HepG2 (cell line): ENCODE measurements at regions not wholly inside any gene's neighbourhood (a gene's known extent, or its start where the extent isn't known, plus 50 kb on each side); places are given as distances from the start of the nearest gene placed in this dataset.

ENCODE experiments used
- ELF3 ChIP-seq: IDR thresholded peaks from 2 replicates; pipeline ENCODE4 v1.6.1; 2016; ENCODE audit warnings: missing genetic modification reagents, missing compliant biosample characterization
- FOXA3 ChIP-seq: IDR thresholded peaks from 2 replicates; pipeline ENCODE4 v1.6.1; 2016; ENCODE audit warnings: missing genetic modification reagents, missing compliant biosample characterization
- JDP2 ChIP-seq: sonication (generic); formaldehyde crosslinking; IDR thresholded peaks from 2 replicates; pipeline ENCODE4 v1.8.1; 2022; ENCODE audit warnings: missing genetic modification reagents, borderline replicate concordance
- MED1 ChIP-seq: sonication (generic); formaldehyde crosslinking; IDR thresholded peaks from 2 replicates; pipeline ENCODE4 v1.4.0; 2020; ENCODE audit warnings: missing genetic modification reagents
- MIXL1 ChIP-seq: IDR thresholded peaks from 2 replicates; pipeline ENCODE4 v1.6.1; 2016
- RARA ChIP-seq: IDR thresholded peaks from 2 replicates; pipeline ENCODE4 v1.6.1; 2016; ENCODE audit warnings: missing genetic modification reagents, missing compliant biosample characterization
- REPIN1 ChIP-seq: sonication (generic); formaldehyde crosslinking; IDR thresholded peaks from 2 replicates; pipeline ENCODE4 v1.8.0; 2022; ENCODE audit warnings: missing genetic modification reagents, low read depth, mild to moderate bottlenecking, borderline replicate concordance
- RXRB ChIP-seq: IDR thresholded peaks from 2 replicates; pipeline ENCODE4 v1.6.1; 2016; ENCODE audit warnings: borderline replicate concordance, missing genetic modification reagents, missing compliant biosample characterization
- TOPORS ChIP-seq: sonication (generic); formaldehyde crosslinking; IDR thresholded peaks from 2 replicates; pipeline ENCODE4 v1.8.0; 2023; ENCODE audit warnings: mild to moderate bottlenecking, missing genetic modification reagents
- ZBTB20 ChIP-seq: sonication (generic); formaldehyde crosslinking; IDR thresholded peaks from 2 replicates; pipeline ENCODE4 v1.8.1; 2023; ENCODE audit warnings: missing genetic modification reagents, low read depth, mild to moderate bottlenecking, borderline replicate concordance
- ZMYM3 ChIP-seq: sonication (generic); formaldehyde crosslinking; IDR thresholded peaks from 2 replicates; pipeline ENCODE4 v1.5.1; 2020; ENCODE audit warnings: mild to moderate bottlenecking, missing genetic modification reagents
- ZNF12 ChIP-seq: sonication (generic); formaldehyde crosslinking; IDR thresholded peaks from 2 replicates; pipeline ENCODE4 v1.5.0; 2020; ENCODE audit warnings: missing genetic modification reagents
- ZNF33A ChIP-seq: sonication (generic); formaldehyde crosslinking; IDR thresholded peaks from 2 replicates; pipeline ENCODE4 v1.5.1; 2020; ENCODE audit warnings: missing genetic modification reagents, mild to moderate bottlenecking, moderate library complexity, borderline replicate concordance
- TF ChIP-seq, protein P1 (sequence below): sonication (generic); formaldehyde crosslinking; IDR thresholded peaks from 2 replicates; pipeline ENCODE4 v1.8.1; 2023; ENCODE audit warnings: mild to moderate bottlenecking, missing genetic modification reagents
- TF ChIP-seq, protein P2 (sequence below): IDR thresholded peaks from 2 replicates; pipeline ENCODE4 v1.6.1; 2016; ENCODE audit warnings: missing genetic modification reagents, missing compliant biosample characterization
- TF ChIP-seq, protein P3 (sequence below): sonication (generic); formaldehyde crosslinking; IDR thresholded peaks from 2 replicates; pipeline ENCODE4 v1.4.0; 2020; ENCODE audit warnings: mild to moderate bottlenecking, missing genetic modification reagents
- TF ChIP-seq, protein P4 (sequence below): sonication (generic); formaldehyde crosslinking; IDR thresholded peaks from 2 replicates; pipeline ENCODE4 v1.4.0; 2020; ENCODE audit warnings: missing genetic modification reagents, mild to moderate bottlenecking, borderline replicate concordance
- TF ChIP-seq, protein P5 (sequence below): sonication (generic); formaldehyde crosslinking; IDR thresholded peaks from 2 replicates; pipeline ENCODE4 v1.4.0; 2020; ENCODE audit warnings: missing genetic modification reagents, borderline replicate concordance

DNA sequence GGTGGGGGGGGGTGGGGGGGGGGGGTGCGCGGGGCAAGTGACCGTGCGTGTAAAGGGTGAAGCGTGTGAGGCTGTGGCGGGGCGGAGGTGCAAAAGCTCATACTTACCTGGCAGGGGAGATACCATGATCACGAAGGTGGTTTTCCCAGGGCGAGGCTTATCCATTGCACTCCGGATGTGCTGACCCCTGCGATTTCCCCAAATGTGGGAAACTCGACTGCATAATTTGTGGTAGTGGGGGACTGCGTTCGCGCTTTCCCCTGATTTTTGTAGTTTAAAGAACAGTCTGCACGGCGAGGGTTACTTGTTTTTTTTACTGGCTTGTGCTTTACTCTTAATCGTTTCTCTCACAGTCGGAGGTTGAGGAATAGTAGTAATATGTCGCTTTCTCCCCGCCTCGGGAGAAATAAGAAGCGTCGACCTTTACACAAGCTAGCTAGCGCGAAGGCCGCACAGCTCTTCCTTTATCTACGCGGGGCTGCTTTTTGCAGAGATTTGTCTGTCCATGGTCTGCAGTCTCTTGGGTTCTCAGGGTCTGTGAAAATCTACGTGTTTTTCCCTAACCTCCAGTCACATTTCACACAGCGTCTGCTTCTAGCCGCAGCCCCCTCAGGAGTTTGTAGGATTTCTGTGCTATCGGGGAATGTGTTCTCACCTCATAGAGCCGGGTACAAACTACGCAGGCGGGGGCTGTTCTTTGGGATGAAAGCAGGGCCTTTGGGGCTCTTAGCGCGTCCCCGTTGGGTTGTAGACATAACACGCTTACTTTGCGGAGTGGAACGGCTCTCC, 148.1 kb upstream of the NOTCH2NLA start (continued):
- peak; percentile 45; the same call in 1 of the 2 replicates for TF ChIP-seq ELF3 (CRISPR knock-in tag)
- peak; percentile 65; the same call in 1 of the 2 replicates for TF ChIP-seq MIXL1 (CRISPR knock-in tag)
- TF ChIP-seq, protein P1, sequence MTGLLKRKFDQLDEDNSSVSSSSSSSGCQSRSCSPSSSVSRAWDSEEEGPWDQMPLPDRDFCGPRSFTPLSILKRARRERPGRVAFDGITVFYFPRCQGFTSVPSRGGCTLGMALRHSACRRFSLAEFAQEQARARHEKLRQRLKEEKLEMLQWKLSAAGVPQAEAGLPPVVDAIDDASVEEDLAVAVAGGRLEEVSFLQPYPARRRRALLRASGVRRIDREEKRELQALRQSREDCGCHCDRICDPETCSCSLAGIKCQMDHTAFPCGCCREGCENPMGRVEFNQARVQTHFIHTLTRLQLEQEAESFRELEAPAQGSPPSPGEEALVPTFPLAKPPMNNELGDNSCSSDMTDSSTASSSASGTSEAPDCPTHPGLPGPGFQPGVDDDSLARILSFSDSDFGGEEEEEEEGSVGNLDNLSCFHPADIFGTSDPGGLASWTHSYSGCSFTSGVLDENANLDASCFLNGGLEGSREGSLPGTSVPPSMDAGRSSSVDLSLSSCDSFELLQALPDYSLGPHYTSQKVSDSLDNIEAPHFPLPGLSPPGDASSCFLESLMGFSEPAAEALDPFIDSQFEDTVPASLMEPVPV = 0 out of 2 replicates have a peak, but pooled peaks have one; percentile 29
- TF ChIP-seq ZBTB20 = 0 out of 2 replicates have a peak, but pooled peaks have one; percentile 45
- peak; percentile 92 for TF ChIP-seq MED1 (CRISPR knock-in tag)
- peak; percentile 70 for TF ChIP-seq FOXA3 (CRISPR knock-in tag)
- TF ChIP-seq, protein P2, sequence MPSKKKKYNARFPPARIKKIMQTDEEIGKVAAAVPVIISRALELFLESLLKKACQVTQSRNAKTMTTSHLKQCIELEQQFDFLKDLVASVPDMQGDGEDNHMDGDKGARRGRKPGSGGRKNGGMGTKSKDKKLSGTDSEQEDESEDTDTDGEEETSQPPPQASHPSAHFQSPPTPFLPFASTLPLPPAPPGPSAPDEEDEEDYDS = peak; percentile 53
- TF ChIP-seq, protein P3, sequence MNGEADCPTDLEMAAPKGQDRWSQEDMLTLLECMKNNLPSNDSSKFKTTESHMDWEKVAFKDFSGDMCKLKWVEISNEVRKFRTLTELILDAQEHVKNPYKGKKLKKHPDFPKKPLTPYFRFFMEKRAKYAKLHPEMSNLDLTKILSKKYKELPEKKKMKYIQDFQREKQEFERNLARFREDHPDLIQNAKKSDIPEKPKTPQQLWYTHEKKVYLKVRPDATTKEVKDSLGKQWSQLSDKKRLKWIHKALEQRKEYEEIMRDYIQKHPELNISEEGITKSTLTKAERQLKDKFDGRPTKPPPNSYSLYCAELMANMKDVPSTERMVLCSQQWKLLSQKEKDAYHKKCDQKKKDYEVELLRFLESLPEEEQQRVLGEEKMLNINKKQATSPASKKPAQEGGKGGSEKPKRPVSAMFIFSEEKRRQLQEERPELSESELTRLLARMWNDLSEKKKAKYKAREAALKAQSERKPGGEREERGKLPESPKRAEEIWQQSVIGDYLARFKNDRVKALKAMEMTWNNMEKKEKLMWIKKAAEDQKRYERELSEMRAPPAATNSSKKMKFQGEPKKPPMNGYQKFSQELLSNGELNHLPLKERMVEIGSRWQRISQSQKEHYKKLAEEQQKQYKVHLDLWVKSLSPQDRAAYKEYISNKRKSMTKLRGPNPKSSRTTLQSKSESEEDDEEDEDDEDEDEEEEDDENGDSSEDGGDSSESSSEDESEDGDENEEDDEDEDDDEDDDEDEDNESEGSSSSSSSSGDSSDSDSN (CRISPR knock-in tag) = peak; percentile 48
- TF ChIP-seq, protein P4, sequence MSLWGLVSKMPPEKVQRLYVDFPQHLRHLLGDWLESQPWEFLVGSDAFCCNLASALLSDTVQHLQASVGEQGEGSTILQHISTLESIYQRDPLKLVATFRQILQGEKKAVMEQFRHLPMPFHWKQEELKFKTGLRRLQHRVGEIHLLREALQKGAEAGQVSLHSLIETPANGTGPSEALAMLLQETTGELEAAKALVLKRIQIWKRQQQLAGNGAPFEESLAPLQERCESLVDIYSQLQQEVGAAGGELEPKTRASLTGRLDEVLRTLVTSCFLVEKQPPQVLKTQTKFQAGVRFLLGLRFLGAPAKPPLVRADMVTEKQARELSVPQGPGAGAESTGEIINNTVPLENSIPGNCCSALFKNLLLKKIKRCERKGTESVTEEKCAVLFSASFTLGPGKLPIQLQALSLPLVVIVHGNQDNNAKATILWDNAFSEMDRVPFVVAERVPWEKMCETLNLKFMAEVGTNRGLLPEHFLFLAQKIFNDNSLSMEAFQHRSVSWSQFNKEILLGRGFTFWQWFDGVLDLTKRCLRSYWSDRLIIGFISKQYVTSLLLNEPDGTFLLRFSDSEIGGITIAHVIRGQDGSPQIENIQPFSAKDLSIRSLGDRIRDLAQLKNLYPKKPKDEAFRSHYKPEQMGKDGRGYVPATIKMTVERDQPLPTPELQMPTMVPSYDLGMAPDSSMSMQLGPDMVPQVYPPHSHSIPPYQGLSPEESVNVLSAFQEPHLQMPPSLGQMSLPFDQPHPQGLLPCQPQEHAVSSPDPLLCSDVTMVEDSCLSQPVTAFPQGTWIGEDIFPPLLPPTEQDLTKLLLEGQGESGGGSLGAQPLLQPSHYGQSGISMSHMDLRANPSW (CRISPR knock-in tag) = 0 out of 2 replicates have a peak, but pooled peaks have one; percentile 22
- 0 out of 2 replicates have a peak, but pooled peaks have one; percentile 22 for TF ChIP-seq RARA (CRISPR knock-in tag)
- peak; percentile 92 for TF ChIP-seq REPIN1
- TF ChIP-seq ZNF12 (CRISPR knock-in tag) = peak; percentile 72; the same call in 1 of the 2 replicates
- TF ChIP-seq JDP2 (CRISPR knock-in tag) = 0 out of 2 replicates have a peak, but pooled peaks have one; percentile 28
- peak; percentile 53 for TF ChIP-seq RXRB (CRISPR knock-in tag)
- TF ChIP-seq, protein P5, sequence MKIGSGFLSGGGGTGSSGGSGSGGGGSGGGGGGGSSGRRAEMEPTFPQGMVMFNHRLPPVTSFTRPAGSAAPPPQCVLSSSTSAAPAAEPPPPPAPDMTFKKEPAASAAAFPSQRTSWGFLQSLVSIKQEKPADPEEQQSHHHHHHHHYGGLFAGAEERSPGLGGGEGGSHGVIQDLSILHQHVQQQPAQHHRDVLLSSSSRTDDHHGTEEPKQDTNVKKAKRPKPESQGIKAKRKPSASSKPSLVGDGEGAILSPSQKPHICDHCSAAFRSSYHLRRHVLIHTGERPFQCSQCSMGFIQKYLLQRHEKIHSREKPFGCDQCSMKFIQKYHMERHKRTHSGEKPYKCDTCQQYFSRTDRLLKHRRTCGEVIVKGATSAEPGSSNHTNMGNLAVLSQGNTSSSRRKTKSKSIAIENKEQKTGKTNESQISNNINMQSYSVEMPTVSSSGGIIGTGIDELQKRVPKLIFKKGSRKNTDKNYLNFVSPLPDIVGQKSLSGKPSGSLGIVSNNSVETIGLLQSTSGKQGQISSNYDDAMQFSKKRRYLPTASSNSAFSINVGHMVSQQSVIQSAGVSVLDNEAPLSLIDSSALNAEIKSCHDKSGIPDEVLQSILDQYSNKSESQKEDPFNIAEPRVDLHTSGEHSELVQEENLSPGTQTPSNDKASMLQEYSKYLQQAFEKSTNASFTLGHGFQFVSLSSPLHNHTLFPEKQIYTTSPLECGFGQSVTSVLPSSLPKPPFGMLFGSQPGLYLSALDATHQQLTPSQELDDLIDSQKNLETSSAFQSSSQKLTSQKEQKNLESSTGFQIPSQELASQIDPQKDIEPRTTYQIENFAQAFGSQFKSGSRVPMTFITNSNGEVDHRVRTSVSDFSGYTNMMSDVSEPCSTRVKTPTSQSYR (CRISPR knock-in tag) = peak; percentile 44; the same call in 1 of the 2 replicates
- TF ChIP-seq ZNF33A (CRISPR knock-in tag) = 0 out of 2 replicates have a peak, but pooled peaks have one; percentile 22
- TF ChIP-seq TOPORS (CRISPR knock-in tag) = 0 out of 2 replicates have a peak, but pooled peaks have one; percentile 45
- TF ChIP-seq ZMYM3 = 0 out of 2 replicates have a peak, but pooled peaks have one; percentile 11
